HUES48 (cell line): ENCODE measurements at regions not wholly inside any gene's neighbourhood (a gene's known extent, or its start where the extent isn't known, plus 50 kb on each side); places are given as distances from the start of the nearest gene placed in this dataset.

Experiments
- H3K27ac ChIP-seq: one replicate; pipeline ENCODE4 v1.7.0; 2013; ENCODE audit warnings: low read depth, low read length, inconsistent platforms
- H3K27me3 ChIP-seq: 2 replicates; pipeline ENCODE4 v1.6.1; 2013; ENCODE audit warnings: mild to moderate bottlenecking, low read length; ENCODE audit not compliant: control insufficient read depth, insufficient read depth
- H3K36me3 ChIP-seq: 2 replicates; pipeline ENCODE4 v1.6.1; 2013; ENCODE audit warnings: low read length; ENCODE audit not compliant: control insufficient read depth, insufficient read depth
- H3K4me1 ChIP-seq: 2 replicates; pipeline ENCODE4 v1.6.1; 2013; ENCODE audit warnings: mild to moderate bottlenecking, low read length; ENCODE audit not compliant: control insufficient read depth, insufficient read depth
- H3K4me3 ChIP-seq: 2 replicates; pipeline ENCODE4 v1.5.1; 2013; ENCODE audit warnings: mild to moderate bottlenecking, low read depth, low read length
- H3K9ac ChIP-seq: 2 replicates; pipeline ENCODE4 v1.6.1; 2013; ENCODE audit warnings: mild to moderate bottlenecking, low read depth, low read length, moderate library complexity
- H3K9me3 ChIP-seq: 2 replicates; pipeline ENCODE4 v1.6.1; 2013; ENCODE audit warnings: low read length; ENCODE audit not compliant: control insufficient read depth, insufficient read depth

DNA sequence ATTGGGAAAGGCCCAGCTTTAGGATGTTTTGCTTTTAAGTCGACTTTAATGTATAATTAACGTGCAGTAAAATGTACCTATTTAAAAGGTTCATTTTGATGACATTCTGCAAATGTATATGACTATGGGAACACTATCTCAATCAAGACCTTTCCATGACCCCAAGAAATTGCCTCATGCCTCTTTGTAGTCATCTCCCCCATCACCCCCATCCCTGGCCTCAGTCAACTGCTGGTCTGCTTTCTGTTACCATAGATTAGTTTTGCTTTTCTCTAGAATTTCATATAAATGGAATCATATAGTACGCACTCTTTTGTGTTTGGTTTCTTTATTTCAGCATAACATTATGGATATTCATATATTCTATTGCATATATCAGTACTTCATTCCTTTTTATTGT lies 80.7 kb upstream of the C9orf72 start:
- Histone ChIP-seq H3K36me3 (no peaks in the 10 kb centered on the region), H3K9me3 (no peaks in the 10 kb centered on the region), H3K27me3 (no peaks in the 10 kb centered on the region), H3K27ac (no peak overlapping the region), H3K4me1 (no peaks in the 10 kb centered on the region), H3K9ac (no peak overlapping the region), H3K4me3 (no peak overlapping the region)

DNA sequence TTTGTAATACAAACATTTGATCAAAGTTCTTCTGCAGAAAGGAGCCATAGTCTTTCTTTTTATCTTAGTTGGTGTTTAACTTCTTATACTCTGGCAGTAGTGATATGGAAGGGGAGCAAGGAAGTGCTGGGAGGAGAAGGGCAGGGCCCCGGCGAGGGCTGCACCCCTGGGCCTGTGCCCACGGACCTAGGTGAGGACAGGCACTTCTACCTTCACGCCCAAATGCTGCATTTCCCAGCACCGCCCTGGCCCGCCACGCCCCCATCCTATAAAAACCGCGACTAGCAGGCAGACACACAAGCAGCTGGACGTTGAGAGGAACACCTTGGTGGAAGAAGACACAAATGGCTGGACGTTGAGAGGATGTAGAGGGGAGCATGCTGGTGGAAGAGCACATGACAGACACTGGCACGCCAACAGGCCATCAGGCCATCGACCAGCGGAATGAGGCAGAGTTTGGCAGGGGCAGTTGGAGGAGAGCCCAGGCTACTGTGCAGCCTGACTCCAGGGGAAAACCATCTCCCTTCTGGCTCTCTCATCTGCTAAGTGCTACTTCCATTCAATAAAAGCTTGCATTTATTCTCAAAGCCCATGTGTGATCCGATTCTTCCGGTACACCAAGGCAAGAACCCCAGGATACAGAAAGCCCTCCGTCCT lies 81.5 kb upstream of the C9orf72 start:
- Histone ChIP-seq H3K36me3 (no peaks in the 10 kb centered on the region), H3K4me3 (no peak overlapping the region), H3K27ac (no peak overlapping the region), H3K4me1 (no peaks in the 10 kb centered on the region), H3K9ac (no peak overlapping the region), H3K9me3 (no peaks in the 10 kb centered on the region), H3K27me3 (no peaks in the 10 kb centered on the region)

DNA sequence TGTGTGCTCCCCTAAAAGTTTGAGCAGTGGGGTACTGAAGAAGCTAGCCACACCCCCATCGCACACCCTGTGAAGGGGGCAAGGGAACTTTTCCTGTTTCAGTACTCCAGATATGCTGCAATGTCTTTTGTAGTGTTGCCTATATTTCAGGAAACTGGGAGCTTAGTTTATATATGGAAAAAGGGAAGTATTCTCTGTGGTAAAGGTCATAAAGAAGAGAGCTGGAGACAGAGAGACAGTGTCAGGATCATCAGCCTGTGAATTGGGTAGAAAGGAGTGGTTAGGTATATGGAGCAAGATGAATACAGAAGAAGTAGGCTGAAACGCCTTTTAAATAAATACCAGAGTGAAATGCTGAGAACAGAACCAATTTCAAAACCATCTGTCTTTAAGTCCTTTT lies 82.2 kb upstream of the C9orf72 start:
- no peaks in the 10 kb centered on the region for H3K27me3 ChIP-seq
- H3K9me3 ChIP-seq = no peaks in the 10 kb centered on the region
- no peak overlapping the region for H3K27ac ChIP-seq
- no peaks in the 10 kb centered on the region for H3K4me1 ChIP-seq
- H3K4me3 ChIP-seq = no peak overlapping the region
- H3K36me3 ChIP-seq = no peaks in the 10 kb centered on the region
- no peak overlapping the region for H3K9ac ChIP-seq

DNA sequence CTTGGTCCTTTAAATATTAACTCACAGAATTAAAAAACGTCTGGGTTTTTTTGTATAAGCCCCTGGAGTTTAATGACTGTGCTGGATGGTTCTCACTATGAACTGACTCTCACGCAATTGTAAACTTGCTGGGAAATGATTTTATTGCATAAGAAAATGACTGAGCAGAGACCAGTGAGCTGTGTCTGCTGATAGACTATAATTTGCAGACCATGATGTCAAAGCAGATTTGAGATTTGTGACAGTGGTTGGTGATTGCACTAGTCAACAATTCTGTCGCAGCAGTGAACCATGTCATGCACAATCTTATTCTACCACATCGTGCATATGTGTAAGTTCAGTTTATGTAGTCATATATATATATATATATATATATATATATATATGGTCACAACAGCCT lies 85.7 kb upstream of the C9orf72 start:
- H3K4me1 ChIP-seq = peaks cover 1% of the 10 kb centered on the region; the same call in 1 of the 2 replicates
- no peak overlapping the region for H3K9ac ChIP-seq
- H3K36me3 ChIP-seq = no peaks in the 10 kb centered on the region
- H3K4me3 ChIP-seq = no peak overlapping the region
- no peak overlapping the region for H3K27ac ChIP-seq
- no peaks in the 10 kb centered on the region for H3K9me3 ChIP-seq
- no peaks in the 10 kb centered on the region for H3K27me3 ChIP-seq

DNA sequence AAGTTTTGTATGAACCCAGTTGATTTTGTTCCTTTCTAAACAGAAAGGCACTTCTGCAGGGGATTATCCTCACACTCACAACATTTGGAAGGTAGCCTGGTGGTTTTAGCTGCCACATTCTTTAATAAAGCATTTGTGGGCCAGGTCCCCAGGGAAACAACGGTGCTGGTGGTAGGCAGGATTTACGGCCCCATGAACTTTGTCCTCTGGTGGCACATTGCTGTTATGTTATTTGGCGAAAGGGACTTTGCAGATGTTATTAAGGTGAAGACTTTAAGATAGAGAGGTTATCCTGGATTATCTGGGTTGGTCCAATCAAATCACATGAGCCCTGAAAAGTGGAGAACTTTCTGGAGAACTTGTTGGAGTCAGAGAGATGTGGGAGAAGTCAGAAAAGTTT lies 86.3 kb upstream of the C9orf72 start:
- H3K9me3 ChIP-seq = no peaks in the 10 kb centered on the region
- H3K4me3 ChIP-seq = no peak overlapping the region
- H3K36me3 ChIP-seq = no peaks in the 10 kb centered on the region
- no peak overlapping the region for H3K9ac ChIP-seq
- H3K4me1 ChIP-seq = peaks cover 7% of the 10 kb centered on the region
- H3K27ac ChIP-seq = no peak overlapping the region
- no peaks in the 10 kb centered on the region for H3K27me3 ChIP-seq

DNA sequence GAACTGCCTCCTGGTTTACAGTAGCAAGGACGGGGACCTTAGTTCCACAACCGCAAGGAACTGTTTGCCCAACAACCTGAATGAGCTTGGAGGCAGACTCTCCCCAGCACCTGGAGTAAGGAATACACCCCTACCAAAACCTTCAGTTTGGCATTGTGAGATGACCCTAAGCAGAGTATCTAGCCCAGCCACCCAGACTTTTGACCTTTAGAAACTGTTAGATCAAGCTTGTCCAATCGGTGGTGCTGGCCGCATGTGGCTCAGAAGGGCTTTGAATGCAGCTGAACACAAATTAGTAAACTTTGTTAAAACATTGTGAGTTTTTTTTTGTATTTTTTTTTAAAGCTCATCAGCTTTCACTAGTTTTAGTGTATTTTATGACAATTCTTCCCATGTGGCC lies 86.9 kb upstream of the C9orf72 start:
- no peak overlapping the region for H3K27ac ChIP-seq
- H3K9ac ChIP-seq = no peak overlapping the region
- no peak overlapping the region for H3K4me3 ChIP-seq
- H3K9me3 ChIP-seq = no peaks in the 10 kb centered on the region
- peaks cover 13% of the 10 kb centered on the region for H3K4me1 ChIP-seq
- no peaks in the 10 kb centered on the region for H3K36me3 ChIP-seq
- no peaks in the 10 kb centered on the region for H3K27me3 ChIP-seq

DNA sequence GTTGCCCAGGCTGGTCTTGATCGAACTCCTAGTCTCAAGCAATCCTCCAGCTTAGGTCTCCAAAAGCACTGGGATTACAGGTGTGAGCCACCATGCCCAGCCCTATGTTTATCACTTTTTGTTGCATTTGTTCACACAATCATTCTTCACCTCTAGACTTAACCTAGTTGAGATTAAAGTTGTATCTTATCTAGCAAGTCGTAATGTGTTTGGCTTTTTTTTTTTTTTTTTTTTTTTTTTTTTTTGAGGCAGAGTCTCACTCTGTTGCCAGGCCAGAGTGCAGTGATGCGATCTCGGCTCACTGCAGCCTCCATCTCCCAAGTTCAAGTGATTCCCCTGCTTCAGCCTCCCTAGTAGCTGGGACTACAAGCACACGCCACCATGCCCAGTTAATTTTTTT lies 90.2 kb upstream of the C9orf72 start:
- Histone ChIP-seq H3K36me3 (no peaks in the 10 kb centered on the region), H3K27me3 (no peaks in the 10 kb centered on the region; the same call in 1 of the 2 replicates), H3K4me3 (no peak overlapping the region), H3K9me3 (no peaks in the 10 kb centered on the region), H3K9ac (no peak overlapping the region), H3K4me1 (peaks cover 20% of the 10 kb centered on the region), H3K27ac (no peak overlapping the region)

DNA sequence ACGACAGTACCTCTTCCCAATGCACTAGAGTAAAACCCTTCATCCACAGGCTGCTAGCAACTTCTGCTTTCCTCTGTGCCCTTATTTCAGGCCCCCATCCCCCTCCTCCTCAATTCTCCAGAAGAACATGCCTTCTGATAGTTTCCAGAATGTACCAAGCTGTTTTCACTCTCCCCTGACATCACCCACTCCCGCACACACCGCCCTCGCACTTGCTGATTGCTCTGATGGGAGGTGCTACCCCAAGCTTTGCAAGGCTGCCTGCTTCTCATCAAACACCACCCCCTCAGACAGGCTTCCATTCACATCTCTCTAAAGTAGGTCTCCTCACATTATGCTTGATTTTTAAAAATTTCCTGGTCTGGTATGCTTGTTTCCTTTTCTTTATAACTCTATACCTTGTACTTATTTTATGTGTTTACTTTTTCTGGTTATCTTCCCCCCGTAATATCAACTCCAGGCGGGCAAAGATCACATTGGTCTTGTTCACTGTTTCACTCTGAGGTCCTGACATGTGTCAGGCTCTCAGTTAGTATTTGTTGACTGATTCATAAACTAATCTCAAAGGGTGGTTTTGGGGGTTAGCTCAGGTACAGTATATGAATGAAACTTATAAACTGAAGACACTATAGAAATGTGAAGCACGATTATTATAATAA lies 91.0 kb upstream of the C9orf72 start:
- no peaks in the 10 kb centered on the region; the same call in 1 of the 2 replicates for H3K27me3 ChIP-seq
- H3K36me3 ChIP-seq = no peaks in the 10 kb centered on the region
- no peak overlapping the region for H3K4me3 ChIP-seq
- H3K9me3 ChIP-seq = no peaks in the 10 kb centered on the region
- H3K4me1 ChIP-seq = peaks cover 20% of the 10 kb centered on the region
- no peak overlapping the region for H3K9ac ChIP-seq
- H3K27ac ChIP-seq = no peak overlapping the region

DNA sequence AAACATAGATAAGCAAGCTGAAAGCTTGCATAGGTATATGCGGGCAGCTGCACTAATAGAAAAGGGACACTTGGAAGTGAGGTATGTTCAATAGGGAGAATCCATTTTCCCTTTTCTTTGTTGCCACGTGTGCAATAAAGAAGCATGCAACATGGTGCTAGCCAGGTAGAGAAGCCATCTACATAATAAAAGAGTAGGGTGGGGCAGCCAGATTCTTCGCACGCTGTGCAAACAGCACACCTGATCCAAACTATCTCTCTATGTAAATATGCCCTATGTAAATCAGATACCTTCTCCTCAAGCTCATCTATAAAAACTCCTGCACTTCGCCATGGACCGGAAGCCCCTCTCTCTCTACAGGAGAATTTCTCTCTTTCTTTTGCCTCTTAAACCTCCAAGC lies 91.9 kb upstream of the C9orf72 start:
- peak overlapping the region; percentile 6; the same call in 1 of the 2 replicates for H3K9ac ChIP-seq
- peak overlapping the region; percentile 22; the same call in 1 of the 2 replicates for H3K4me3 ChIP-seq
- no peaks in the 10 kb centered on the region for H3K36me3 ChIP-seq
- no peaks in the 10 kb centered on the region; the same call in 1 of the 2 replicates for H3K27me3 ChIP-seq
- H3K27ac ChIP-seq = no peak overlapping the region
- H3K9me3 ChIP-seq = no peaks in the 10 kb centered on the region
- peaks cover 23% of the 10 kb centered on the region for H3K4me1 ChIP-seq

DNA sequence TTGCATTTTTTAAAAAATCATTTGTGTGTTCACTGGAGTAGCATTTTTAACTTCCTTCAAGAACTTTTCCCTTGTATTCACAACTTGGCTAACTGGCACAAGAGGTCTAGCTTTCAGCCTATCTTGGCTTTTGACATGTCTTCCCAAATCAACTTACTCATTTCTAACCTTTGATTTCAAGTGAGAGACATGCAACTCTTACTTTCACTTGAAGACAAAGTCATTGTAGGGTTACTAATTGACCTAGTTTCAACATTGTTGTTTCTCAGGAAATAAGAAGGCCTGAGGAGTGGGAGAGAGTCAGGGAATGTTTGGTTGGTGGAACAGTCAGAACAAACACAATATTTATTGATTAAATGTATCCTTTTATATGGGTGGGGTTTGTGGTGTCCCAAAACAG lies 95.0 kb upstream of the C9orf72 start:
- Histone ChIP-seq H3K27ac (no peak overlapping the region), H3K36me3 (no peaks in the 10 kb centered on the region), H3K4me1 (peaks cover 43% of the 10 kb centered on the region), H3K9ac (no peak overlapping the region), H3K9me3 (no peaks in the 10 kb centered on the region), H3K27me3 (peaks cover 11% of the 10 kb centered on the region), H3K4me3 (no peak overlapping the region)

DNA sequence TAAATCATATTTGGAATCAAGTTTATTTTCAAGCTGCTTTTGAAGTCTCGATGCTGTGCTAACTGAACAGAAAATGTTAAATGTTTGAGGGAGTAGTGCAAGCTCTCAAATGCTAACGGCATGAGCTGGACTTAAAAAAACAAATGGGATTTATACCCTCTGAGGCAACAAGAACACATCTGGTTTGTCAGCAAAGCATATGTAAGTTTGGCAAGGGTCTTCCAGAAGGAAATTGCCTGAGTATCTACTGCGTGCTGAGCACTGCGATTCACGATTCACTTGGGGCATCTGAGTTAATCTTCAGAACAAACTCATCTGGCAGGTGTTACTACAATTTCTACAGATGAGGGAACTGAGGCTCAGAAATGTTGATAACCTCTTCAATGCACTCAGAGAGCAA lies 98.4 kb upstream of the C9orf72 start:
- no peak overlapping the region for H3K4me3 ChIP-seq
- H3K27ac ChIP-seq = no peak overlapping the region
- no peak overlapping the region for H3K9ac ChIP-seq
- H3K36me3 ChIP-seq = no peaks in the 10 kb centered on the region
- peaks cover 34% of the 10 kb centered on the region for H3K4me1 ChIP-seq
- H3K27me3 ChIP-seq = peaks cover 11% of the 10 kb centered on the region
- H3K9me3 ChIP-seq = no peaks in the 10 kb centered on the region
